DLD1 (cell line): ENCODE measurements at regions not wholly inside any gene's neighbourhood (a gene's known extent, or its start where the extent isn't known, plus 50 kb on each side); places are given as distances from the start of the nearest gene placed in this dataset.
"Not testable (repeated sequence)": the region's sequence is repeated elsewhere in the genome, so short reads cannot be mapped to it uniquely, and the experiment has no call there.

Experiments used
- in situ Hi-C: cut with HindIII; loops from 2 replicates; pipeline ENCODE4 v1.10.0; 2017; ENCODE audit warnings: low sequenced_read_pairs

DNA sequence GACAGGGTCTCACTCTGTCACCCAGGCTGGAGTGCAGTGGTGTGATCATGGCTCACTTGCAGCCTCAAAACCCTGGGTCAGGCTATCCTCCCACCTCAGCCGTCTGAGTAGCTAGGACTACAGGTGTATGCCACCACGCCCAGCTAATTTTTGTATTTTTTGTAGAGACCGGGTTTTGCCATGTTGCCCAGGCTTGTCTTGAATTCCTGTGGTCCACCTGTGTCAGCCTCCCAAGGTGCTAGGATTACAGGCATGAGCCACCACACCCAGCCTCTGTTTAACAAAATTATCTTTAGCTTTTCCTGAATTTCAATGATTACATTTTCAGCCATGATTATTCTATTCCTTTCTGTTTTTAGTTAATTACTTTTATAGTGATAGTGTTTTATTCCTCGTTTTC, 255.1 kb upstream of the MGAT5 start:
- in situ Hi-C loops, result not testable (repeated sequence)

DNA sequence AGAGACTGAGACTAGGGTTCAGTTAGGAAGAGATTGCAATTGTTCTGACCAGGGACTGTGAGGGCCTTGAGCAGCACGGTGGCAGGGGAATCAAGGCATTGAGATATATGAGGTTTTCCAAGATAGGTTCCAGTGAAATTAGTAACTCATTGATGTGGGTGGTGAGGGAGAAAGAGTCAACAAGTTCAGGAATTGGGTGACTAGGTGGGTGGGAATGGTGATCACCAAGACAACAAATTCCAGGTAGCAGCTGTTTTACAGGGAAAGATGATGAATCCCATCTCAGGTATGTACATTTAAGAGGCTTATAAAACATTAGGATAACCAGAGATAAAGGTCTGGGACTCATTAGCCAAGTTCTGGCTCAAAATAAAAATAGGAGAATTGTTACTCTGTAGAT, 251.5 kb upstream of the MGAT5 start:
- in situ Hi-C loops, result no loop called here

- in situ Hi-C loops, result no loop called here
Observed at GRCh38 chr2:134002921-134003320, 251.0 kb upstream of the MGAT5 start.

GRCh38 chr2:134004467-134004866, 249.4 kb upstream of the MGAT5 start:
- in situ Hi-C loops, result no loop called here

DNA sequence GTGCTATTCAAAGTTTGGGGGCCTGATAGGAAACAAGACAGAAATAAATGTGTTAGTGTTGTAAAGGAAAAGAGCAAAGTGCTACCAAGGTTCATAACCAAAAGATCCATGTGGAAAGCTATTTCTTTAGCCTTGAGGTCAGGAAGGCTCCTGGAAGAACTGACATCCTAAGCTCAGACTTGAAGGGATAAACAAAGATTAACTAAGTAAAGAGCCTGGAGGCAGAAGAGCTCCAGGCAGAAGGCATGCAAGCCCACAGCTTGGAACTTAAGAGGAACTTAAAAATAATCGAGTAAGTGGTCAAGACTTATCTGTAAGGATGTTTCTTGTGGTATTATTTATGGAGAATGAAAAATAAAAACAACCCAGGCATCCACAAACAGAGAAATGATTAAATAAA, 245.0 kb upstream of the MGAT5 start:
- in situ Hi-C loops, result no loop called here

DNA sequence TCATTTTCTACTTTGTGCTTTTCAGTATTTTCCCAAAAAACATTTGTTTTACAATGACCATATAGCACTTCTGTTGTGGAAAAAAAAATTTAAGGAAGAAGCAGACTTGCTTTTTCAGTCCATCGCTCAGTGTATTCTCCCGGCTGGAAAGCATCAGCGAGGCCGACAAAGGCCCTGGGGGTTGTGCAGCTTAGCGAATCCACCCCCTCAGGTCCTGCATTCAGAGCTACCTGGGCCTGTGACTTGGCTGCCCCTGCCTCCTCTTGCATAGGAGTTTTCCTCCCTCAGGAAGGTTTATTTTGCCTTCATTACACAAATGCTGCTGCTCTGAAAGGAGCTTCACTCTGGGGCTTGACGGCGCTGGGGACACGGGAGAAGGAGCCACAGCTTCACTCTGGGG, 244.4 kb upstream of the MGAT5 start:
- in situ Hi-C loops, result no loop called here

- in situ Hi-C loops, result not testable (repeated sequence)
Observed at GRCh38 chr2:134009906-134010305, 244.0 kb upstream of the MGAT5 start.

GRCh38 chr2:134011936-134012586, 241.8 kb upstream of the MGAT5 start:
- in situ Hi-C loops, result no loop called here

- in situ Hi-C loops, result no loop called here
Observed at GRCh38 chr2:134014196-134014960, 239.5 kb upstream of the MGAT5 start.

- in situ Hi-C loops, result no loop called here
Observed at GRCh38 chr2:134019871-134020270, 234.0 kb upstream of the MGAT5 start.

DNA sequence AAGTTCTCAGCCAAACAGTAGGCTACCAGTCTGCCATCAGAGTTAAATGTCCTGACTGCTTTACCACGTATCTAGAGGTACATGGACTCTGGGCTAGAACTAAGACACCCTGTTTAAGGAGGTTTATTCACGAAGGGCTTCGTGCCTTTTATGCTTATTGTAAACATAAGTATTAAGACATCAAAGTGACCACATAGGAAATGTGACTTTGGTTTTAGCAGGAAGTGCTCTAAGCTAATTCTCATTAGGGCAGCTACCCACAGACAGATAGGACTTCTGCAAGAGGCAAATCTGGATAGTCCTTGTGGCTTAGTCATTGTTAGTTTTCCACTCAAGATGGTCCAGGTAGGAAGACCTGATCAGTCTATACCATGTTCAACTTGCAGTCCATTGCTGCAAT, 233.3 kb upstream of the MGAT5 start:
- in situ Hi-C loops, result no loop called here

DNA sequence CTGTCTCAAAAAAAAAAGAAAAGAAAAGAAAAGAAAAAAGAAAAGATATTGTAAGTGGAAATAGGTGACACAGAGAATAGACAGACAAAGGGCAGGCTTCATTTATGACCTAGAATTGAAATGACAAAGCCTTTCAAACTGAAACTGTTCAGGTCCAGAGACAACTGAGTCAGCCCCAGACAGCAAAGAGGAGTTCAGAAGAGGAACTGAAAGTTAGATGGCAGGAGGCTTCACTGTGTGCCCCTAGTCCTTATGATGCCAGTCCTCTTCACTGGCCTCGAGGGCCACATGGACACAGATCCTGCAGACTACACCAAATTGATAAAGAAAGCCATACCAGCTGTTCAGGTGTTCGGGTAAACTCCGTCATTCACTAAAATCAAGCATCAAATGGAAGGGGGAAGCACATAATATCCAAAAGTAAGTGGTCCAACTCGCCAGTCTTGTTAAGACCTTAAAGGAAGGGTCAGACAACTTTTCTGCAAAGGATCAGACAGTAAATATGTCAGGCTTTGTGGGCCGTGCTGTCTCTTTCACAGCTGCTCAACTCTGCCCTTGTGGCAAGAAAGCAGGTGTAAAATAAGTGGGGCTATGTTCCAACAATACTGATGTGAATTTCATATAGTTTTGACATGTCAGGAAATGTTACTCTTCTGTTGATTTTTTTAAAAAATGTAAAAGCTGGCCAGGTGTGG, 231.9 kb upstream of the MGAT5 start:
- in situ Hi-C loops, result no loop called here

GRCh38 chr2:134023854-134024253, 230.0 kb upstream of the MGAT5 start:
- in situ Hi-C loops, result no loop called here

DNA sequence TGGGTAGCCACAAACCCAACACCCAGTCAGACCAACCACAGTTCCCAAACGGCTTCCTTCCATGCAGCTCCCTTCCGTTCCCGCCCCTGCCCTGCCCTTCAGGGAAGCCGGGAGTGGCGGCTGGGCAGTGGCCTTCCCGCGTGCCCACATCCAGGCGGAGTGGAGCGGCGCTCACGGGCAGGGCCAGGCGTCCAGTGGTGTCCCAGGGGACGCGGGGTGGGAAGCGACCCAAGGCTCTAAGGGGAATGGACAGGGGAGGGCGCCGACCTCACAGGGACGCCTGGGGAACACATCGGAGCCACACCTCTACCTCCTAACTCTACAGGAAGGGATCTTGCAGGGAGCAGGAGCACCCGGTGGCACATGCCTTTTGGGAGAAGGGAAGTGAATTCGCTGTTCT, 225.9 kb upstream of the MGAT5 start:
- in situ Hi-C loops, result no loop called here

GRCh38 chr2:134029418-134029817, 224.5 kb upstream of the MGAT5 start:
- in situ Hi-C loops, result no loop called here

DNA sequence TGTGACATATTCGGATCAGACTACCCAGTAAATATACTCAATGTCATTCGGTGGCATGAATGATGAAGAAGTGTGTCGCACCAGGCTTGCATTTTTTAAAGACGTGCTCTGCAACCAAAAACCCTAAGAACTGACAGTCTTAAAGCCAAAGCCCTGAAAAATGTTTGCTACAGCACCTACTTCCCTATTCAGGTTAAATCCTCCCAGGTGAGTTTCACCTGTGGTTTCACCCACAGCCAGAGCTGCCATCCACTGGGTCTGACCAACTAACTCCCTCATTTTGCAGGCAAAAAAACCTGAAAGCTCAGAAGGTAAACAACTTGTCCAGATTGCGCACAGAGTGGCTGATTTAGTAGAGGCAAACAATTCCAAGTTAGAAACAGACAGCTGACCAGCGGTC, 222.3 kb upstream of the MGAT5 start:
- in situ Hi-C loops, result no loop called here

- in situ Hi-C loops, result no loop called here
Observed at GRCh38 chr2:134035605-134036370, 218.1 kb upstream of the MGAT5 start.

DNA sequence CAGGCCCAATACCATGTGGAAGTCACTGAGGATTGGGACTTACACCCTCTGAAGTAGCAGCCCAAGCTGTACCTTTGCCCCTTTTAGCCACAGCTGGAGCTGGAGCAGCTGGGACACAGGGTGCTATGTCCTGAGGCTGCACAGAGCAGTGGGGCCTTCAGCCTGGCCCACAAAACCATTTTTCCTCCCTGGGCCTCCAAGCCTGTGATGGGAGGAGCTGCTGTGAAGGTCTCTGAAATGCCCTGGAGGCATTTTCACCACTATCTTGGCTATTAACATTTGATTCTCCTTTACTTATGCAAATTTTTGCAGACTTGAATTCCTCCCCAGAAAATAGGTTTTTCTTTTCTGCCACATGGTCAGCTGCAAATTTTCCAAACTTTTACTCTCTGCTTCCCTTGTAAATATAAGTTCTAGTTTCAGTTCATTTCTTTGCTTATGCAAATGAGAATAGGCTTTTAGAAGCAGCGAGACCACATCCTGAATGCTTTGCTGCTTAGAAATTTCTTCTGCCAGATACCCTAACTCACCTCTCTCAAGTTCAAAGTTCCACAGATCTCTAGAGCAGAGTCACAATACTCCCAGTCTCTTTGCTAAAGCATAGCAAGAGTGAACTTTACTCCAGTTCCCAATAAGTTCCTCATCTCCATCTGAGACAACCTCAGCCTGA, 213.8 kb upstream of the MGAT5 start:
- in situ Hi-C loops, result no loop called here

DNA sequence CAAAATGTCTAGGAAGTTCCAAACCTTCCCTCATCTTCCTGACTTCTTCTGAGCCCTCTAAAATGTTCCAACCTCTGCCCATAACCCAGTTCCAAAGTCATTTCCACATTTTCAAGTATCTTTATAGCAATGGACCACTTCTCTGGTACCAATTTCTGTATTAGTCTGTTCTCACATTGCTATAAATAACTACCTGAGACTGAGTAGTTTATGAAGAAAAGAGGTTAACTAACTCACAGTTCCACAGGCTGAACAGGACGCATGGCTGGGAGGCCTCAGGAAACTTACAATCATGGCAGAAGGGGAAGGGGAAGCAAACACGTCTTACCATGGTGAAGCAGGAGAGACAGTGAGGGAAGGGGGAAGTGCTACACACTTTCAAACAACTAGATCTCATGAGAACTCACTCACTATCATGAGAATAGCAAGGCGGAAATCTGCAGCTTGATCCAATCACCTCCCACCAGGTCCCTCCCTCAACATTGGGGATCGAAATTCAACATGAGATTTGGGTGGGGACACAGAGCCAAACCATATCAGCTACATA, 213.2 kb upstream of the MGAT5 start:
- in situ Hi-C loops, result not testable (repeated sequence)

DNA sequence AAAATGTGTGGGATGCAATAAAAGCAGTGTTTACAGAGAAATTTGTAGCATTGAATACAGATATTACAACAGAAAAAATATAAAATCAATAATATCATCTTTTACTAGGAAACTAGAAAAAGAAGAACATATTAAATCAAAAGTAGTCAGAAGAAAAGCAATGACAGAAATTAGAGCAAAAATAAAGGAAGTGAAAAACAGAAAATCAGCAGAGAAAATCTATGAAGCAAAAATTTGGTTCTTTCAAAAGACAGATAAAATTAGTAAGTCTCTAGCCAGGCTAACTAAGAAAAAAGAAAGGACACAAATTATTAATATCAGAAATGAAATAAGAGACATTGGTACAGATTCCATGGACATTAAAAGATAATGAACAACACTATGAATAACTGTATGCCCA, 212.0 kb upstream of the MGAT5 start:
- in situ Hi-C loops, result no loop called here
